GM21381 (cell line): ENCODE measurements at regions not wholly inside any gene's neighbourhood (a gene's known extent, or its start where the extent isn't known, plus 50 kb on each side); places are given as distances from the start of the nearest gene placed in this dataset.

Experiments
- ATAC-seq: cut with Tn5 transposase; IDR thresholded peaks from one replicate; pipeline ENCODE4 v1.9.1; 2021; ENCODE audit warnings: mild to moderate bottlenecking, moderate library complexity; ENCODE audit not compliant: unreplicated experiment

DNA sequence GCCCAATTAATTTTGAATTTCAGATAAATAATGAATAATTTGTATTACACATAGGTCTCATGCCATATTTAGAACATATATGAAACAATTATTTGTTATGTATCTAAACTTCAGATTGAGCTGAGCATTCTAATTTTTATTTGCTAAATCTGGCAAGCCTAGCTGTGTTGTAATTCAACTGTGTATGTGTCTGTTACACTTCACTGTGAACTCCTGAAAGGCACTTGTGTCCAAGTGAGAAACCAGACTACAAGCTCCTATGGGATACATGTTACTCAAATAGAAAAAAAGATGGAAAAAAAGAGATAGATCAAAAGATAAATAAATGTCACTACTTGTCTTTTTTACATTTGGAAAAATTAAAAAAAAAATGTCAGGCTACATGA, 56.5 kb upstream of the ANKRD55 start:
- no peak for ATAC-seq

DNA sequence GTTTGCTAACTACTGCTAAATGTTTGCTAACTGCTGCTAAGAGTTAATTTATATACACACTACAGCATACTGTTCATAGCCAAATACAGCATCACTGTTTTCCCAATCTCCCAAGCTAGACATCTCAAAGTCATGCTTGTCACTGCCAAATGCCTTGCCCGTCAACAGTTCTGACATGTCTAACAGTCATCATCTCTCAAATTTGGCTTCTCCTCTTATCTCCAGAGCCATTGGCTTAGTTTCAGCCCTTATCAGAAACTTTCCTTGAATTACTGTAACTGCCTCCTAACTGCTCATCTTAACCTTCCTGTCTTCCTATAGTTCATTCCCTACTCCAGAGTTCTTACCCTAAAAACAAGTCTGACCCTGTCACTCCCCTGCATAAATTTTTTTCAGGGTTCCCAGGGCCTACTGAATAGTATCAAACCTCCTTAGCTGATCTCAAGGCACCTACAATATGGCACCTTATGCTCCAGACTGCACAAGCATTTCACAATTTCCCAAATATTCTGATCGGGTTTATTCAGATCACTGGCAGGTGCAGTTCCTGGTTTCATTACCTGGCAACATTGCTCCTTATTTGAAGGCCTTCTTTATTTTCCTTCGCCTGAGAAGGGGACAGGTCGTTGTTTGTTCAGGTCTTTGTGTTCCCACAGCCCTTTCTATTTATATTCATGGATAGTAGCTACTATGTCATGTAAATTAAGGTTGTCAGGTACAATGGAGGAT, 55.9 kb upstream of the ANKRD55 start:
- no peak for ATAC-seq

DNA sequence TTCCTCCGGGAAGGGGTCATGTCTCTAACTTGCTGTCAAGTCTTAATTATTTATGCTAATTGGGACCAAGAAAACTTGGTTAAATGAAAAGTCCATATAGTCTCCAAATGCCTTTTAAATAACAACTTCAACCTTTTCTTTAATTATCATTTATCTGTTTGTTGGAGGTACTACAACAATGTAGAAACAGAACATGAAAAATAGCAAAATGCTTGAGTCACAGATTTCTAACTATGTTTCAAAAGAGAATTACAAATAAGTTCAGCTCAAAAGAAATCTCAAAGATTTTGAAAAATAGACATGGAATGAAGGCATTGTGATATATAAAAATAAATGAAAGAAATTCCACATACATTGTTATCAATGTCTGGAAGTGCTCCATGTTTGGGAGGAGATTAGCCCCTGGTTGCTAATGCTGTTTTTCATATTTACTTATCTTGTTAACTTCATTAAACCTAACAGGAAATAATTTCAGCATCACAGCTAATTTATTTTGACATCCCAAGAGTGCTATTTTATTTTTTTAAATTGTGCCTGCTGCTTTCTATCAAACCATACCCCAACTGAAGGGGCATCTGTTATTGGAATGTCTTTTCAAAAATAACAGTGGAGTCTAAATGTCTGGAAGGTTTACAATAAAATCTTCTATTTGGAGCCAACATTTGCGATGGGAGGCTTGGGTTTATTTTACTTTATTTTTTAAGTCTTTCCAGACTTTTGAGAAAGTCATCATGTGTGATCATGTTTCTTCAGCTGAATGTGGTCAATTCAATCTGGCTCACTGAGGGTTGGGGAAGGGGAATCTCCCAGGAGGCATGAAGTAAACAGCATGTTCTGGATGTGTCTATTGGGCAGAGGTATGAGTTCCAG, 53.1 kb upstream of the ANKRD55 start:
- ATAC-seq, result no peak

DNA sequence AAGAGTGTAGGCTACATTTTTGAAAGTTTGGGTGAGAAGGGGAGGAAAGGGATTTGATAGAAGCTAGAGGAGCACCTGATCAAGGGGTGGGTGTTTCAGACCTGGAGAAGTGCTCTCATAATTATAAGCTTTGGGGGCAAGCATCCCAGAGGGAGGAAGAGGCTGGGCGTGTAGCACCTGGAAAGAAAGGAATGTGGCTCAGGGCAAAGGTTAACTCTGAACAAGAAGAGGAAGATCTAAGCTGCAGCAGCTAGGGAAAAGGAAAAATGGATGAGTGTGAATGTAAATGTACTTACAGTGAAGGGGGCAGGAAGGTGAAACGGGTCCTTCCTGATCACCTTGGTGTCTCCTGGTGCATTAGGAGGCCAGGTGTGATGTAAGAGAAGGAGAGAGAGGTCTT, 49.8 kb upstream of the ANKRD55 start:
- no peak for ATAC-seq
